ENCODE measurements at regions not wholly inside any gene's neighbourhood (a gene's known extent, or its start where the extent isn't known, plus 50 kb on each side); places are given as distances from the start of the nearest gene placed in this dataset.
"Not testable (repeated sequence)": the region's sequence is repeated elsewhere in the genome, so short reads cannot be mapped to it uniquely, and the experiment has no call there.

GRCh38 chr2:199042660-199043379 lies 414.9 kb downstream of the SATB2 start:
- 80 to 81% methylated on average over 2 of the region's 2 CpGs for WGBS, 2 donors
- DNase-seq: no peak
- TF ChIP-seq CTCF (IDR thresholded peaks at IDR 0.05; ENCODE audit: control extremely low read depth, extremely low read depth): no peak
- Histone ChIP-seq H3K4me1 (ENCODE audit: control insufficient read depth in 5 of 5, insufficient read depth in 5 of 5, low read length in 5 of 5) (no peaks in the 10 kb centered on the region), H3K36me3 (ENCODE audit: control insufficient read depth in 4 of 4, insufficient read depth in 4 of 4, low read length in 4 of 4) (no peaks in the 10 kb centered on the region), H3K4me3 (no peak overlapping the region), H3K9me3 (ENCODE audit: control insufficient read depth in 4 of 4, insufficient read depth in 3 of 4, low read length in 3 of 4) (no peaks in the 10 kb centered on the region), H3K9ac (ENCODE audit: insufficient read depth in 1 of 2, low read length in 2 of 2) (no peak overlapping the region), H3K27ac (ENCODE audit: low read depth in 1 of 2, low read length in 1 of 2) (no peak overlapping the region), H3K27me3 (ENCODE audit: control insufficient read depth in 3 of 3, insufficient read depth in 3 of 3, low read length in 2 of 3) (no peaks in the 10 kb centered on the region)
- ATAC-seq (ENCODE audit: insufficient read depth, low FRiP score): no peak

- Histone ChIP-seq H3K27me3 (ENCODE audit: control insufficient read depth in 3 of 3, insufficient read depth in 3 of 3, low read length in 2 of 3) (no peaks in the 10 kb centered on the region), H3K9me3 (ENCODE audit: control insufficient read depth in 4 of 4, insufficient read depth in 3 of 4, low read length in 3 of 4) (no peaks in the 10 kb centered on the region), H3K4me1 (ENCODE audit: control insufficient read depth in 5 of 5, insufficient read depth in 5 of 5, low read length in 5 of 5) (no peaks in the 10 kb centered on the region), H3K36me3 (ENCODE audit: control insufficient read depth in 4 of 4, insufficient read depth in 4 of 4, low read length in 4 of 4) (no peaks in the 10 kb centered on the region), H3K4me3 (no peak overlapping the region), H3K27ac (ENCODE audit: low read depth in 1 of 2, low read length in 1 of 2) (no peak overlapping the region), H3K9ac (ENCODE audit: insufficient read depth in 1 of 2, low read length in 2 of 2) (no peak overlapping the region)
- 49 to 55% methylated on average over 2 of the region's 2 CpGs for WGBS, 2 donors
- TF ChIP-seq CTCF (IDR thresholded peaks at IDR 0.05; ENCODE audit: control extremely low read depth, extremely low read depth): no peak
- DNase-seq (no peak), ATAC-seq (ENCODE audit: insufficient read depth, low FRiP score) (no peak)
Measured at GRCh38 chr2:199040522-199040921, 417.2 kb downstream of the SATB2 start.

GRCh38 chr2:199033761-199034160 lies 424.0 kb downstream of the SATB2 start:
- not testable (repeated sequence) for H3K4me3 ChIP-seq; H3K4me1 ChIP-seq (ENCODE audit: control insufficient read depth in 5 of 5, insufficient read depth in 5 of 5, low read length in 5 of 5); H3K27me3 ChIP-seq (ENCODE audit: control insufficient read depth in 3 of 3, insufficient read depth in 3 of 3, low read length in 2 of 3); H3K36me3 ChIP-seq (ENCODE audit: control insufficient read depth in 4 of 4, insufficient read depth in 4 of 4, low read length in 4 of 4); H3K27ac ChIP-seq (ENCODE audit: low read depth in 1 of 2, low read length in 1 of 2); H3K9me3 ChIP-seq (ENCODE audit: control insufficient read depth in 4 of 4, insufficient read depth in 3 of 4, low read length in 3 of 4); H3K9ac ChIP-seq (ENCODE audit: insufficient read depth in 1 of 2, low read length in 2 of 2); DNase-seq; ATAC-seq (ENCODE audit: insufficient read depth, low FRiP score)
- 78 to 82% methylated on average over 3 of the region's 3 CpGs for WGBS, 2 donors

- 76 to 82% methylated on average over 3 of the region's 3 CpGs for WGBS, 2 donors
- ATAC-seq (ENCODE audit: insufficient read depth, low FRiP score): no peak
- H3K27ac ChIP-seq (ENCODE audit: low read depth in 1 of 2, low read length in 1 of 2): no peak overlapping the region
Measured at GRCh38 chr2:199025146-199025545, 432.6 kb downstream of the SATB2 start.

More at GRCh38 chr2:199025146-199025545, 432.6 kb downstream of the SATB2 start:
- no peak overlapping the region for H3K9ac ChIP-seq (ENCODE audit: insufficient read depth in 1 of 2, low read length in 2 of 2)
- H3K4me1 ChIP-seq (ENCODE audit: control insufficient read depth in 5 of 5, insufficient read depth in 5 of 5, low read length in 5 of 5): no peaks in the 10 kb centered on the region
- DNase-seq: no peak
- TF ChIP-seq CTCF (IDR thresholded peaks at IDR 0.05; ENCODE audit: control extremely low read depth, extremely low read depth): no peak
- no peaks in the 10 kb centered on the region for H3K9me3 ChIP-seq (ENCODE audit: control insufficient read depth in 4 of 4, insufficient read depth in 3 of 4, low read length in 3 of 4)
- H3K27me3 ChIP-seq (ENCODE audit: control insufficient read depth in 3 of 3, insufficient read depth in 3 of 3, low read length in 2 of 3): no peaks in the 10 kb centered on the region
- H3K36me3 ChIP-seq (ENCODE audit: control insufficient read depth in 4 of 4, insufficient read depth in 4 of 4, low read length in 4 of 4): no peaks in the 10 kb centered on the region
- no peak overlapping the region for H3K4me3 ChIP-seq
